K562 (cell line): ENCODE measurements at regions not wholly inside any gene's neighbourhood (a gene's known extent, or its start where the extent isn't known, plus 50 kb on each side); places are given as distances from the start of the nearest gene placed in this dataset.

Source experiments
- ATAC-seq: fragments of 200-7000 bp; cut with Tn5 transposase; 3 replicates; pipeline ENCODE4 v1.9.1; 2020; ENCODE audit warnings: moderate library complexity
- BruUV-seq: library from RNA; stranded (reverse); fragments of 400-500 nt; replicated peaks from 2 replicates; lab custom pipeline; 2021; lab: Mats Ljungman, UMichigan
- CTCF ChIA-PET: fragments of 300-600 bp; formaldehyde crosslinking; extraction: SDS; loops from one replicate; lab custom pipeline; 2021; ENCODE audit warnings: low intra/inter-chr PET ratio; lab: Yijun Ruan, JAX
- POLR2A ChIA-PET: fragments of 300-600, 350-650 bp; sonication (Branson Sonifier 250); formaldehyde crosslinking; extraction: SDS; loops from one replicate; lab custom pipeline; 2021; ENCODE audit warnings: antibody characterized with exemption, inconsistent platforms; lab: Yijun Ruan, JAX
- DNase-seq, 4 experiments: peaks; one replicate each; pipeline versions ENCODE4 v3.0.0 to v3.0.0-alpha.2; 2011 to 2018; ENCODE audit warnings: low spot score in 3 of 4, mixed read lengths in 3 of 4; ENCODE audit errors: extremely low read depth in 1 of 4
- FAIRE-seq: peaks from 2 replicates; lab custom pipeline; 2011; peaks lifted over from hg19 to GRCh38; lab: Jason Lieb, UNC
- H2AFZ ChIP-seq: 2 replicates; pipeline ENCODE4 v1.6.0; 2011; ENCODE audit warnings: low read depth, low read length, control low read depth, inconsistent platforms
- H3K27ac ChIP-seq: fragments of 200-600 bp; 3 replicates; pipeline ENCODE4 v1.8.0; 2011; ENCODE audit warnings: low read depth, mild to moderate bottlenecking, control low read depth, inconsistent platforms, low read length, moderate library complexity, mixed read lengths; ENCODE audit errors: extremely low read depth
- H3K27me3 ChIP-seq, 2 experiments: fragments of 300-600 bp in 1 of 2; 2 replicates in 1 of 2; 3 replicates in 1 of 2; pipeline versions ENCODE4 v1.6.0 to v1.8.0; 2011; ENCODE audit warnings: inconsistent platforms in 2 of 2, low read length in 2 of 2, mild to moderate bottlenecking in 1 of 2, mixed read lengths in 1 of 2, moderate library complexity in 1 of 2; ENCODE audit not compliant: control insufficient read depth in 2 of 2, insufficient read depth in 2 of 2
- H3K36me3 ChIP-seq: fragments of 300-600 bp; 3 replicates; pipeline ENCODE4 v1.8.0; 2011; ENCODE audit warnings: mild to moderate bottlenecking, low read length, inconsistent platforms; ENCODE audit not compliant: control insufficient read depth, insufficient read depth
- H3K4me1 ChIP-seq, 2 experiments: fragments of 200-600 bp in 1 of 2; replicated peaks in 1 of 2; 2 replicates in 1 of 2; 3 replicates in 1 of 2; pipeline versions ENCODE4 v1.5.1 to v1.8.0; 2011; ENCODE audit warnings: inconsistent platforms in 2 of 2, low read length in 2 of 2, mild to moderate bottlenecking in 1 of 2, mixed read lengths in 1 of 2, moderate library complexity in 1 of 2; ENCODE audit not compliant: control insufficient read depth in 2 of 2, insufficient read depth in 2 of 2
- H3K4me2 ChIP-seq: 2 replicates; pipeline ENCODE4 v1.6.1; 2011; ENCODE audit warnings: low read length, control low read depth, inconsistent platforms, mixed read lengths; ENCODE audit not compliant: insufficient read depth
- H3K4me3 ChIP-seq: fragments of 200-600 bp; sonication (generic), shearing (Covaris generic); 2 replicates; pipeline ENCODE4 v1.5.1; 2016; ENCODE audit warnings: control low read depth, inconsistent platforms
- H3K79me2 ChIP-seq: fragments of 200-600 bp; 3 replicates; pipeline ENCODE4 v1.8.0; 2011; ENCODE audit warnings: low read length, inconsistent platforms; ENCODE audit not compliant: control insufficient read depth, insufficient read depth
- H3K9ac ChIP-seq, 2 experiments: 2 replicates each; pipeline versions ENCODE4 v1.6.0 to v1.6.1; 2011; ENCODE audit warnings: low read depth in 2 of 2, low read length in 2 of 2, control low read depth in 1 of 2, inconsistent platforms in 1 of 2, mild to moderate bottlenecking in 1 of 2, mixed read lengths in 1 of 2; ENCODE audit not compliant: insufficient read depth in 1 of 2
- H3K9me1 ChIP-seq: one replicate; pipeline ENCODE4 v1.6.0; 2011; ENCODE audit warnings: inconsistent platforms, mild to moderate bottlenecking, low read length, moderate library complexity; ENCODE audit not compliant: control insufficient read depth, insufficient read depth
- H3K9me3 ChIP-seq: replicated peaks from 2 replicates; pipeline ENCODE4 v1.5.1; 2011; ENCODE audit warnings: low read depth, low read length, inconsistent platforms; ENCODE audit not compliant: control insufficient read depth, insufficient read depth
- H4K20me1 ChIP-seq: replicated peaks from 2 replicates; pipeline ENCODE4 v1.6.1; 2011; ENCODE audit warnings: low read length, inconsistent platforms, mixed read lengths; ENCODE audit not compliant: control insufficient read depth, insufficient read depth
- COPS2 ChIP-seq: fragments of 450-650 bp; conservative IDR thresholded peaks from 2 replicates; pipeline ENCODE4 v1.6.1; 2016; ENCODE audit warnings: mild to moderate bottlenecking, moderate library complexity
- GMEB1 ChIP-seq: fragments of 250-450 bp; sonication (Bioruptor Pico); IDR thresholded peaks from 2 replicates; pipeline ENCODE4 v1.4.0; 2020; ENCODE audit warnings: mild to moderate bottlenecking
- KLF10 ChIP-seq: fragments of 250-450 bp; sonication (Bioruptor Pico); IDR thresholded peaks from 2 replicates; pipeline ENCODE4 v1.6.1; 2021; ENCODE audit warnings: matching md5 sums
- SMARCB1 ChIP-seq: IDR thresholded peaks from 2 replicates; pipeline ENCODE4 v1.6.1; 2011; ENCODE audit warnings: improper control_type of control experiment, low read depth; ENCODE audit not compliant: insufficient read length
- SUPT5H ChIP-seq: fragments of 450-650 bp; IDR thresholded peaks from 2 replicates; pipeline ENCODE4 v1.6.1; 2016
- TCF15 ChIP-seq: fragments of 250-450 bp; sonication (Bioruptor Pico); IDR thresholded peaks from 2 replicates; pipeline ENCODE4 v1.8.0; 2022; ENCODE audit warnings: moderate library complexity, mild to moderate bottlenecking, inconsistent platforms
- THAP7 ChIP-seq: fragments of 250-450 bp; sonication (Bioruptor Pico); IDR thresholded peaks from 2 replicates; pipeline ENCODE4 v1.5.0; 2021
- THRA ChIP-seq: fragments of 450-650 bp; IDR thresholded peaks from 2 replicates; pipeline ENCODE4 v1.6.1; 2017; ENCODE audit warnings: mild to moderate bottlenecking, moderate library complexity
- TSC22D4 ChIP-seq: fragments of 450-650 bp; IDR thresholded peaks from 2 replicates; pipeline ENCODE4 v1.6.1; 2016; ENCODE audit warnings: missing genetic modification characterization, missing biosample characterization, control low read depth
- XRCC3 ChIP-seq: fragments of 450-650 bp; IDR thresholded peaks from 2 replicates; pipeline ENCODE4 v1.6.1; 2017; ENCODE audit warnings: mild to moderate bottlenecking, moderate library complexity
- ZBTB40 ChIP-seq, 2 experiments: fragments of 450-650 bp in 1 of 2; sonication (generic) in 1 of 2; formaldehyde crosslinking in 1 of 2; IDR thresholded peaks; 2 replicates each; pipeline versions ENCODE4 v1.7.1 to v1.9.0; 2016 to 2022; ENCODE audit warnings: inconsistent platforms in 1 of 2, mild to moderate bottlenecking in 1 of 2, missing genetic modification reagents in 1 of 2
- in situ Hi-C: fragments of 300-500 bp; cut with MboI; formaldehyde crosslinking; loops from 4 replicates; pipeline ENCODE4 v1.15.0; 2018; ENCODE audit warnings: inconsistent platforms, mixed read lengths
- intact Hi-C: fragments of 100-400 bp; cut with micrococcal nuclease; formaldehyde crosslinking; loops from 2 replicates; pipeline ENCODE4 v1.14.2; 2022

- no peak overlapping the region for H3K4me3 ChIP-seq
- intact Hi-C loops (no loop called here), in situ Hi-C loops (no loop called here)
- H3K9ac ChIP-seq = no peak overlapping the region
- no peaks in the 10 kb centered on the region for H3K36me3 ChIP-seq
- H3K27ac ChIP-seq = no peak overlapping the region
- POLR2A ChIA-PET = no interaction called here
- H3K9me3 ChIP-seq = no peaks in the 10 kb centered on the region
- TF ChIP-seq THAP7 = no peak
- no peak for TF ChIP-seq KLF10
- TF ChIP-seq ZBTB40 (IDR thresholded peaks at IDR 0.05) = no peak
- no peak for TF ChIP-seq ZBTB40 (CRISPR knock-in tag; IDR thresholded peaks at IDR 0.05)
- TF ChIP-seq THRA = no peak
- TF ChIP-seq GMEB1 (CRISPR knock-in tag) = no peak
- TF ChIP-seq TSC22D4 (tag) = no peak
- TF ChIP-seq SUPT5H = no peak
- no peak for TF ChIP-seq COPS2
- no peak for TF ChIP-seq TCF15 (CRISPR knock-in tag)
- no peak for TF ChIP-seq XRCC3
- TF ChIP-seq SMARCB1 = no peak
- FAIRE-seq (no peak), ATAC-seq (no peak), DNase-seq (no peak)
- no peaks in the 10 kb centered on the region for H3K9me1 ChIP-seq
- no peaks in the 10 kb centered on the region for H3K4me1 ChIP-seq
- no peaks in the 10 kb centered on the region for H3K27me3 ChIP-seq
- H3K4me2 ChIP-seq = no peak overlapping the region
- no peak overlapping the region for H2AFZ ChIP-seq
- H4K20me1 ChIP-seq = no peaks in the 10 kb centered on the region
- CTCF ChIA-PET = no interaction called here
- no peaks in the 10 kb centered on the region for H3K79me2 ChIP-seq
- no TSS peak for BruUV-seq
These were observed 493.7 kb downstream of the MAGEE1 start for GRCh38 chrX:76921176-76921575.
